ENCODE measurements at regions not wholly inside any gene's neighbourhood (a gene's known extent, or its start where the extent isn't known, plus 50 kb on each side); places are given as distances from the start of the nearest gene placed in this dataset.

GRCh38 chr12:19627719-19628118 is 188.4 kb downstream of the AEBP2 start:
- H3K4me1 ChIP-seq (ENCODE audit: low read length) = no peaks in the 10 kb centered on the region
- no peaks in the 10 kb centered on the region for H3K9me3 ChIP-seq (ENCODE audit: insufficient read depth, low read length)
- H3K36me3 ChIP-seq (replicated peaks; ENCODE audit: low read depth, low read length) = no peaks in the 10 kb centered on the region
- no peaks in the 10 kb centered on the region for H4K20me1 ChIP-seq (ENCODE audit: insufficient read depth, low read length)
- no peak overlapping the region for H2AFZ ChIP-seq (ENCODE audit: low read depth, low read length)
- H3K27ac ChIP-seq (ENCODE audit: low read length) = no peak overlapping the region
- no peak overlapping the region for H3K4me3 ChIP-seq (ENCODE audit: low read length)
- no peak overlapping the region for H3K4me2 ChIP-seq (ENCODE audit: low read length)
- TF ChIP-seq EZH2phosphoT487 (IDR thresholded peaks at IDR 0.05; ENCODE audit: low read depth) (no peak), CTCF (IDR thresholded peaks at IDR 0.05; ENCODE audit: low read depth, low read length) (no peak)
- H3K79me2 ChIP-seq (ENCODE audit: low read length) = no peaks in the 10 kb centered on the region
- H3K27me3 ChIP-seq (ENCODE audit: low read depth, low read length) = no peaks in the 10 kb centered on the region
- no peak overlapping the region for H3K9ac ChIP-seq (ENCODE audit: low read length)

- H3K4me1 ChIP-seq (ENCODE audit: low read length) = no peaks in the 10 kb centered on the region
- H2AFZ ChIP-seq (ENCODE audit: low read depth, low read length) = no peak overlapping the region
- no peak overlapping the region for H3K4me3 ChIP-seq (ENCODE audit: low read length)
- no peak overlapping the region for H3K9ac ChIP-seq (ENCODE audit: low read length)
- H3K27ac ChIP-seq (ENCODE audit: low read length) = no peak overlapping the region
- no peak overlapping the region for H3K4me2 ChIP-seq (ENCODE audit: low read length)
- TF ChIP-seq EZH2phosphoT487 (IDR thresholded peaks at IDR 0.05; ENCODE audit: low read depth) (no peak), CTCF (IDR thresholded peaks at IDR 0.05; ENCODE audit: low read depth, low read length) (no peak)
- no peaks in the 10 kb centered on the region for H3K27me3 ChIP-seq (ENCODE audit: low read depth, low read length)
- no peaks in the 10 kb centered on the region for H3K36me3 ChIP-seq (replicated peaks; ENCODE audit: low read depth, low read length)
- H3K9me3 ChIP-seq (ENCODE audit: insufficient read depth, low read length) = no peaks in the 10 kb centered on the region
- no peaks in the 10 kb centered on the region for H3K79me2 ChIP-seq (ENCODE audit: low read length)
- no peaks in the 10 kb centered on the region for H4K20me1 ChIP-seq (ENCODE audit: insufficient read depth, low read length)
Measured at GRCh38 chr12:19630536-19630935, 191.2 kb downstream of the AEBP2 start.

GRCh38 chr12:19633194-19633593 is 193.9 kb downstream of the AEBP2 start:
- Histone ChIP-seq H3K79me2 (ENCODE audit: low read length) (no peaks in the 10 kb centered on the region), H3K9me3 (ENCODE audit: insufficient read depth, low read length) (no peaks in the 10 kb centered on the region), H3K9ac (ENCODE audit: low read length) (no peak overlapping the region), H3K4me1 (ENCODE audit: low read length) (no peaks in the 10 kb centered on the region), H3K4me3 (ENCODE audit: low read length) (no peak overlapping the region), H2AFZ (ENCODE audit: low read depth, low read length) (no peak overlapping the region), H3K4me2 (ENCODE audit: low read length) (no peak overlapping the region), H3K36me3 (replicated peaks; ENCODE audit: low read depth, low read length) (no peaks in the 10 kb centered on the region), H3K27ac (ENCODE audit: low read length) (no peak overlapping the region), H4K20me1 (ENCODE audit: insufficient read depth, low read length) (no peaks in the 10 kb centered on the region), H3K27me3 (ENCODE audit: low read depth, low read length) (no peaks in the 10 kb centered on the region)
- TF ChIP-seq CTCF (IDR thresholded peaks at IDR 0.05; ENCODE audit: low read depth, low read length) (no peak), EZH2phosphoT487 (IDR thresholded peaks at IDR 0.05; ENCODE audit: low read depth) (no peak)

- no peak overlapping the region for H3K4me2 ChIP-seq (ENCODE audit: low read length)
- no peak overlapping the region for H3K4me3 ChIP-seq (ENCODE audit: low read length)
- H4K20me1 ChIP-seq (ENCODE audit: insufficient read depth, low read length) = no peaks in the 10 kb centered on the region
- no peaks in the 10 kb centered on the region for H3K4me1 ChIP-seq (ENCODE audit: low read length)
- TF ChIP-seq EZH2phosphoT487 (IDR thresholded peaks at IDR 0.05; ENCODE audit: low read depth) (no peak), CTCF (IDR thresholded peaks at IDR 0.05; ENCODE audit: low read depth, low read length) (no peak)
- no peak overlapping the region for H2AFZ ChIP-seq (ENCODE audit: low read depth, low read length)
- H3K36me3 ChIP-seq (replicated peaks; ENCODE audit: low read depth, low read length) = no peaks in the 10 kb centered on the region
- no peaks in the 10 kb centered on the region for H3K27me3 ChIP-seq (ENCODE audit: low read depth, low read length)
- H3K9me3 ChIP-seq (ENCODE audit: insufficient read depth, low read length) = no peaks in the 10 kb centered on the region
- no peak overlapping the region for H3K9ac ChIP-seq (ENCODE audit: low read length)
- H3K27ac ChIP-seq (ENCODE audit: low read length) = no peak overlapping the region
- no peaks in the 10 kb centered on the region for H3K79me2 ChIP-seq (ENCODE audit: low read length)
Measured at GRCh38 chr12:19633641-19634040, 194.3 kb downstream of the AEBP2 start.

Measured in OCI-LY3 (cell line).